ENCODE measurements at regions not wholly inside any gene's neighbourhood (a gene's known extent, or its start where the extent isn't known, plus 50 kb on each side); places are given as distances from the start of the nearest gene placed in this dataset.

GRCh38 chr1:217153361-217153760, 430.1 kb upstream of the ESRRG start:
- ATAC-seq (no peak), DNase-seq (no peak)
- no peaks in the 10 kb centered on the region for H3K9me3 ChIP-seq

GRCh38 chr1:217150366-217150765, 427.1 kb upstream of the ESRRG start:
- H3K9me3 ChIP-seq, result no peaks in the 10 kb centered on the region
- H3K36me3 ChIP-seq, result no peaks in the 10 kb centered on the region
- DNase-seq (no peak), ATAC-seq (no peak)
- H3K27ac ChIP-seq, result no peak overlapping the region
- no peak for TF ChIP-seq CTCF (IDR thresholded peaks at IDR 0.05)
- no peak overlapping the region for H3K4me3 ChIP-seq
- intact Hi-C loops (cut with DNase I), result no loop called here
- no peaks in the 10 kb centered on the region for H3K27me3 ChIP-seq (ENCODE audit: low read depth)
- H3K4me1 ChIP-seq, result no peaks in the 10 kb centered on the region

More at GRCh38 chr1:217153361-217153760, 430.1 kb upstream of the ESRRG start:
- no peak overlapping the region for H3K27ac ChIP-seq
- no peak overlapping the region for H3K4me3 ChIP-seq
- no peak for TF ChIP-seq CTCF (IDR thresholded peaks at IDR 0.05)
- H3K36me3 ChIP-seq, result no peaks in the 10 kb centered on the region
- H3K27me3 ChIP-seq (ENCODE audit: low read depth), result no peaks in the 10 kb centered on the region
- intact Hi-C loops (cut with DNase I), result no loop called here
- H3K4me1 ChIP-seq, result no peaks in the 10 kb centered on the region

GRCh38 chr1:217149791-217150190, 426.6 kb upstream of the ESRRG start:
- no peak overlapping the region for H3K4me3 ChIP-seq
- intact Hi-C loops (cut with DNase I), result no loop called here
- no peaks in the 10 kb centered on the region for H3K27me3 ChIP-seq (ENCODE audit: low read depth)
- ATAC-seq, result no peak
- no peak overlapping the region for H3K27ac ChIP-seq
- H3K36me3 ChIP-seq, result no peaks in the 10 kb centered on the region
- no peak for DNase-seq
- H3K9me3 ChIP-seq, result no peaks in the 10 kb centered on the region
- no peak for TF ChIP-seq CTCF (IDR thresholded peaks at IDR 0.05)
- H3K4me1 ChIP-seq, result no peaks in the 10 kb centered on the region

- no peaks in the 10 kb centered on the region for H3K36me3 ChIP-seq
- ATAC-seq, result no peak
- no peak overlapping the region for H3K4me3 ChIP-seq
- intact Hi-C loops (cut with DNase I), result no loop called here
- no peak for TF ChIP-seq CTCF (IDR thresholded peaks at IDR 0.05)
- no peaks in the 10 kb centered on the region for H3K4me1 ChIP-seq
- no peak overlapping the region for H3K27ac ChIP-seq
- no peak for DNase-seq
- H3K27me3 ChIP-seq (ENCODE audit: low read depth), result peaks cover 38% of the 10 kb centered on the region
- no peaks in the 10 kb centered on the region for H3K9me3 ChIP-seq
Measured at GRCh38 chr1:217141711-217142110, 418.5 kb upstream of the ESRRG start.

- no peak for ATAC-seq
- H3K27ac ChIP-seq, result no peak overlapping the region
- no peak for DNase-seq
- intact Hi-C loops (cut with DNase I), result no loop called here
- H3K4me1 ChIP-seq, result no peaks in the 10 kb centered on the region
- no peaks in the 10 kb centered on the region for H3K9me3 ChIP-seq
- no peak for TF ChIP-seq CTCF (IDR thresholded peaks at IDR 0.05)
- H3K36me3 ChIP-seq, result no peaks in the 10 kb centered on the region
- H3K4me3 ChIP-seq, result no peak overlapping the region
- H3K27me3 ChIP-seq (ENCODE audit: low read depth), result peaks cover 52% of the 10 kb centered on the region
Measured at GRCh38 chr1:217140041-217140901, 417.0 kb upstream of the ESRRG start.

Measured in lower lobe of right lung (tissue), 2 donors.